Astrocyte of the spinal cord (primary cell): ENCODE measurements at regions not wholly inside any gene's neighbourhood (a gene's known extent, or its start where the extent isn't known, plus 50 kb on each side); places are given as distances from the start of the nearest gene placed in this dataset.

Experiments used
- DNase-seq: peaks from one replicate; pipeline ENCODE4 v3.0.0; 2011; ENCODE audit warnings: low read depth, low spot score
- H3K4me3 ChIP-seq: 2 replicates; pipeline ENCODE4 v1.5.1; 2011; ENCODE audit warnings: low read depth, mild to moderate bottlenecking, low read length, moderate library complexity
- in situ Hi-C: cut with HindIII; loops from 2 replicates; pipeline ENCODE4 v1.10.0; 2017; ENCODE audit warnings: low sequenced_read_pairs
- TF ChIP-seq, protein P1 (sequence below): IDR thresholded peaks from 2 replicates; pipeline ENCODE4 v1.5.1; 2012; ENCODE audit warnings: low read depth, mild to moderate bottlenecking, low read length, inconsistent platforms

GRCh38 chr12:41917938-41918341, 226.7 kb downstream of the GXYLT1 start:
- TF ChIP-seq, protein P1, sequence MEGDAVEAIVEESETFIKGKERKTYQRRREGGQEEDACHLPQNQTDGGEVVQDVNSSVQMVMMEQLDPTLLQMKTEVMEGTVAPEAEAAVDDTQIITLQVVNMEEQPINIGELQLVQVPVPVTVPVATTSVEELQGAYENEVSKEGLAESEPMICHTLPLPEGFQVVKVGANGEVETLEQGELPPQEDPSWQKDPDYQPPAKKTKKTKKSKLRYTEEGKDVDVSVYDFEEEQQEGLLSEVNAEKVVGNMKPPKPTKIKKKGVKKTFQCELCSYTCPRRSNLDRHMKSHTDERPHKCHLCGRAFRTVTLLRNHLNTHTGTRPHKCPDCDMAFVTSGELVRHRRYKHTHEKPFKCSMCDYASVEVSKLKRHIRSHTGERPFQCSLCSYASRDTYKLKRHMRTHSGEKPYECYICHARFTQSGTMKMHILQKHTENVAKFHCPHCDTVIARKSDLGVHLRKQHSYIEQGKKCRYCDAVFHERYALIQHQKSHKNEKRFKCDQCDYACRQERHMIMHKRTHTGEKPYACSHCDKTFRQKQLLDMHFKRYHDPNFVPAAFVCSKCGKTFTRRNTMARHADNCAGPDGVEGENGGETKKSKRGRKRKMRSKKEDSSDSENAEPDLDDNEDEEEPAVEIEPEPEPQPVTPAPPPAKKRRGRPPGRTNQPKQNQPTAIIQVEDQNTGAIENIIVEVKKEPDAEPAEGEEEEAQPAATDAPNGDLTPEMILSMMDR, result no peak
- in situ Hi-C loops, result no loop called here
- DNase-seq, result peak; percentile 27
- no peak overlapping the region for H3K4me3 ChIP-seq

DNA sequence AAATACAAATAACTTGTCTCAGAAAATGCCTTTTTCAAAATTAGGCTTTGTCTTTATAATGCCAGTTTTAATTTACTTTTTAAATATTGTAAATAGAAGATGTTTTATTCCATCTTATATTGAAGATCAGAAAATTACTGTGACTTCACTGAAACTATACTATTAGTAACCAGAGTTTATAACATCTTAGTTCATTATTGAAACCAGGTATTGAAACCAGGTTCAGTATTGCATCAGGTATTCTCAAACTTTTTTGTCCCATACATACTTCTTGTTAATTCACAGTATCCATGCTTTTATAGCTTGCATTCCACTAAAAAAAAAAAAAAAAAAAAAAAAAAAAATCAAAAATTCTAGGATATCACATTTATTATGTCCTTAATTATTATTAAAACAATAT, 227.5 kb downstream of the GXYLT1 start:
- TF ChIP-seq, protein P1, result no peak
- no peak for DNase-seq
- in situ Hi-C loops, result no loop called here
- no peak overlapping the region for H3K4me3 ChIP-seq

GRCh38 chr12:41910578-41911320, 233.9 kb downstream of the GXYLT1 start:
- H3K4me3 ChIP-seq, result no peak overlapping the region
- TF ChIP-seq, protein P1, result no peak
- no peak for DNase-seq
- in situ Hi-C loops, result no loop called here

DNA sequence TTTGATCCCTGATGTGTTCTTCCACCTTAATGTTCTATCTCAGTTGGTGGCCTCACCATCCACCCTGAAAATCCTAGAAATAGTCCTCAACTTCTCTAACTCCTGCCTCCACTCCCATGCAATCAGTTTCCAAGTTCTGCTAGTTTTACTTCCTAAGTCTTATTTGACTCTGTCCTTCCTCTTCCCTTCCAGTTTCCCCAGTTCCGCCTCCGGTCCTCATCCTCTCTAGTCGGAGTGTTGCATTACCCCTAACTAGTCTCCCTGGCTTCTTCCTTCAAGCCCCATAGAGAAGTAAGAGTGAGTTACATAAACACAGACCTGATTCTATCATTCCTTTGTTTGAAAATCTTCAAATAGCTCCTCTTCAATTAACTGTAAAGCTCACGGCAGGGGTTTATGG, 236.5 kb downstream of the GXYLT1 start:
- in situ Hi-C loops, result no loop called here
- H3K4me3 ChIP-seq, result no peak overlapping the region
- DNase-seq, result no peak
- TF ChIP-seq, protein P1, result no peak

- TF ChIP-seq, protein P1, result no peak
- no peak overlapping the region for H3K4me3 ChIP-seq
- no peak for DNase-seq
- in situ Hi-C loops, result no loop called here
Observed at GRCh38 chr12:41907550-41907949, 237.1 kb downstream of the GXYLT1 start.

- TF ChIP-seq, protein P1, result no peak
- no peak for DNase-seq
- in situ Hi-C loops, result no loop called here
- no peak overlapping the region for H3K4me3 ChIP-seq
Observed at GRCh38 chr12:41907021-41907420, 237.7 kb downstream of the GXYLT1 start.
